NCI-H1436 treated with DMSO at 0.1 percent for 48 hours (cell line): ENCODE measurements at regions not wholly inside any gene's neighbourhood (a gene's known extent, or its start where the extent isn't known, plus 50 kb on each side); places are given as distances from the start of the nearest gene placed in this dataset.

Experiments
- DNase-seq: peaks from one replicate; lab custom pipeline; 2025; lab: John Stamatoyannopoulos, UW

DNA sequence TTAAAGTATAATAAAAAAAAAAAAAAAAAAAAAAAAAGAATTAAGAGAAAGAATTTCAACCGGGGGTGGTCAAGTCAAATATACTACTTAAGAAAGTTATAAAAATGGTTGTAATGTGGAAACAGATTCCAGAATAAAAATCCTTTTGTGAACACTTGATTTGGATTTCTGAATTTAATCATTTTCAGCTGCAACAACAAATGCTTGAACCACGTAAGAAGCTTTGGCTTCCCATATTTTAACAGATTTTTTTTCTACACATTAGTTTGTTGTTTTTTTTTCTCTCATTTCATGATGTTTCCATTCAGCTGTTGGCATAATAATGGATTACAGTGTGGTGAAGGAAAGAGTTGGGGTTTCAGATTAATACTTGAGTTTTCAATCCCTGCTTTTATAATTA lies 137.3 kb upstream of the AGR3 start:
- DNase-seq: no peak

DNA sequence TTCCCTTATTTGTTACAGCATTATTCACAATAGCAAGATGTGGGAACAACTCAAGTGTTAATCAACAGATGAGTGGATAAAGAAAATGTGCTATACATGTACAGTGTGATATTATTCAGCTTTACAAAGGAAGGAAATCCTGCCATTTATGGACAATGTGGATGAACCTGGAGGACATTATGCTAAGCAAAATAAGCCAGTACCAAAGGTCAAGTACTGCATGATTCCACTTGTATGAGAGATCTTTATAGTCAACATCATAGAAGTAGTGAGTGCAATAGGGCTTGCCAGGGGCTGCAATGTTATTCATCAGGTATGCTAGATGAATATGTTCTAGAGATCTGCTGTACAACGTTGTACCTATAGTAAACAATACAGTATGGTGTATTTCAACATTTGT lies 138.5 kb upstream of the AGR3 start:
- DNase-seq: no peak

DNA sequence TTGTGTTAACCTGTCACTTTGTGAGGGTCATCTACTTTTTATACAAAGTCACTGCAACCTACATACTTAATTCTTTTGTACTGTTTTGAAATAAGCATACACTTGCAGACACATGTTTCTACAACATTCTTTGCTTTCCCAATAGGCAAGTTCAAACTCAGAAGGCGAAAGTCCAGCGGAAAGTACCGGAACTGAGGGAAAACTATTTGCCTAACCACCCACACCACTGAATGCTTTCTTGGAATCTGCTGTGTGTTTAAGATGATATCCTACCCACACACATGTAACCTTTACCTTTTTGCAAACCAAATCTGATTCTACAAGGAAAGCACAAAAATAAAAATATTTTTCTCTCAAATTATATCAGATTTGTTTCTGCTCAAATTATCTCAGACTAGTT lies 139.4 kb upstream of the AGR3 start:
- no peak for DNase-seq

GRCh38 chr7:17022920-17023319 lies 141.1 kb upstream of the AGR3 start:
- no peak for DNase-seq

DNA sequence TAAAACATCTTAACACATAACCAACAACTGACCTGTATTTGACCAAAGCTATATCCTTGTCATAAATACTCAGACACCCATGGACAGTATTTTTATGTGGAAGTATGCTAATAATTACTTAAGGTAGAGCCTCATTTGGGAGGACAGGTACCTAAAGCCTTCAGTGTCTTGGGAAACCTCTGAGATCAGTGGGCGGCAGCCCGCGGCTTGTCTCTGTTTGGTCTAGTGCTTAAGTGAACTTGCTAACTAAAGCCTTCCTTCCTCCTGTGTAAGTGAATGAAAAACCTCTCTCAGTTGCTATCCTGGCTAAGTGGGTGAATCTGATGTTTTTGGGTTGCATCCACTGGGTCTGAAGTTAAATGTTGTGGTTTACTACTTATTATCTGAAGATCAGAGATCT lies 144.5 kb upstream of the AGR3 start:
- DNase-seq: no peak

DNA sequence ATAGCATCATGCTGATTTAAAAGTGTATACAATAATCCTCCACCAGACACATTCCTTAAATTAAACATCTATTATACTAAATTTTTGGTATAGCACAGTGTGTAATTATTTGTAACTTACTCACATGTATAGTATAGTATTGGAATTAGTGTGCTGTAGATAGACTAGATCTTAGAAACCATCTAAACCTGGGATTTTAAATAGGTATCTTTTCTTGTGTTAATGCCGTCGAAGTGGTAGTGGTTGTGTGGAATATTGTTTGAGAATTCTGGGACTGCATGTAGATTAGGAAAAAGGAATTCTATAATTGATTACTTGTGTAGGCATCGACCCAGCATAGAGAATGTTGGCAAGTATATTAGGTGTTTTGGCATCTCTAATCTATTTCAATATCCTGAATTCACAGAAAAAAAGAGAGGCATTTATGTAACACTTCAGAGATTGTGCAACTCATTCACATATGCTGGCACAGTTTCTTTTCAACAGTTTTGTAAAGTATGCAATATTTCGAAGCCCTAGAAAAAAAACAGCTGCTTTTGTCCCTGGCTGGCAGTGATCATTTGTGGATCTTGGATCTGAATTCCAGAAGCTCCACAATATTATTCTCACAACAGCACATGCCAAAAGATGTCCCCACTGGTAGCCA lies 145.5 kb upstream of the AGR3 start:
- no peak for DNase-seq

- DNase-seq: no peak
Measured at GRCh38 chr7:17027789-17028152, 146.0 kb upstream of the AGR3 start.

DNA sequence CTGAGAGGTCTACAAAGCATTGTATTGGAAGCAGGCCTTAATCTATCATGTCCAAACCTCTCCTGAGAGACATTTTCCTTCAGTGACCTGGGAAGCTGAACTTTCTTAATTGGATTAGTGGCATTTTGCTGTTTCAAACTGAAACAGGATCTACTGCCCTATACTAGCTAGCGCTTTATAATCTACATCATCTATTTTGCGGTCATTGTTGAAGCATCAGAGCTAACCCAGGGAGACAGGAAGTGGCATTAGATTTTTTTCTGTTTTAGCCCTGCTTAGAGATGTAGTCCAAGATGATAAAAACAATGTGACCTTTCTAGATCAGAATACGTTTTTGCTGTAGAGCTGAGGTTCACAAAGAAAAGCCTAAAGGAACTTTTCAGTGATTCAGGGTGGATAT lies 147.4 kb upstream of the AGR3 start:
- no peak for DNase-seq

DNA sequence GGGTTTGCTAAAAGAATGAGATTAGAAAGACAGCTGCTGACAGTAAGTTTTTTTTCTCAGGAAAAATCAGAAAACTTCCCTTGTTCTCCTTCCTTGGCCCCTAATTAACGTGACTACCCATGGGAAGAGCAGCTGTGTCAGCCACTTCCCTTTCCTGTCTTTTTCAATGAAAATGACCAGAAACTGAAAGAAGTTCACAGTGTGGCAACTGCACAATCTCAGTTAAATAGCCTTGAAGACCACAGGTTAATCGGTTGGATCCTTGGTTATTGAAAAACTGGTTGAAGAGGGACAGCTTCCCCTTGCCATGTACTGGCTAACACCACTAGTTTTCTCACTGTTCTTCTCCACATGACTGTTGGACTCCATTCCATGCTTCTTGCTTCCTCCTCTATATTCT lies 148.8 kb upstream of the AGR3 start:
- DNase-seq: no peak

- DNase-seq: no peak
Measured at GRCh38 chr7:17031906-17032551, 150.2 kb upstream of the AGR3 start.

DNA sequence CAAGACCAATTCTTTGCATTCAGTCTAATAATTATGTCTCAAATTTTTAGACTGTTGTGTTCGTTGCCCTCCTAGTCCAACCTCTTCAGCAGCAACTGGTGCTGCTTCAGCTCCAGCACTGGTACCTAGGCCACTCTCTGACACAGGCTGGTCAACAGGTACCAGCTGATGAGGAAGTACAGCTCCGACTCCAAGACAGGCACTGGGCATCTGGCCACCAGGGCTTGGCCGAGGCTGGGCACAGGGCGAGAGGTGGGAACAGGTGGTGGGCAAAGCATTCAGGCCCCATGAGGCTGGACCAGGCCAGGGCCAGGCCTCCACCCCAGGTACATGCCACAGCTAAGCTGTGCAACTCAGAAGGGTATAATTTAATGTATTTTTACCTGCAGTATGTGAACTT lies 151.5 kb upstream of the AGR3 start:
- no peak for DNase-seq

GRCh38 chr7:17036584-17036983 lies 154.8 kb upstream of the AGR3 start:
- DNase-seq: no peak

- no peak for DNase-seq
Measured at GRCh38 chr7:17037356-17037755, 155.6 kb upstream of the AGR3 start.

DNA sequence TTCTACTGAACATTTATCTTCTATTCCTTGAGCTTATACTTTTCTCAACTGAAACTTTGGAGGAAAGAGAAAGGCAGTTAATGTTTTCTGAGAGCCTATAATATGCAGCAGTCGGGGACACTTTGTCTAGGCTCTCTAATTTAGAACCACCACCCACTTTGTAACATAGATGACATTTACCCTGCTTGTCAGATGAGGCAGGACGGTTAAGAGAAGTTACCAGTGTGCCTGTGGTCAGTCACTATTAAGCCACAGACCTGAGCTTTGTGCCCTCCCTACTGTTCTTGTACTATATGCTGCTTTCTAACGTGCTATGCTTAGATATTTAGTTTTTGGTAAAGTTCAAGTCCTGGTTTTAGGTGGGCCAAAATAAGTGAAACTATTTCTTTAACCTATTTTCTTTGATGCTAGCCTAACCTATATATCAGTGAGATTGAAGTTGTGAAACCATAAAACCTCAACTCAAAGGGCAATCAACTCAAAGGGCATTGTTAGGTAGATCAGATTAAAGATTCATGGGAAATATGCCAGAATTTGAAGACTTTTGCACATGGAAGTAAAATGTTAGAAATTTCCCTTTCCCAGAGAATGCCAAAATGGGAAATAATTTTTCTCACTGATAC lies 156.5 kb upstream of the AGR3 start:
- no peak for DNase-seq

DNA sequence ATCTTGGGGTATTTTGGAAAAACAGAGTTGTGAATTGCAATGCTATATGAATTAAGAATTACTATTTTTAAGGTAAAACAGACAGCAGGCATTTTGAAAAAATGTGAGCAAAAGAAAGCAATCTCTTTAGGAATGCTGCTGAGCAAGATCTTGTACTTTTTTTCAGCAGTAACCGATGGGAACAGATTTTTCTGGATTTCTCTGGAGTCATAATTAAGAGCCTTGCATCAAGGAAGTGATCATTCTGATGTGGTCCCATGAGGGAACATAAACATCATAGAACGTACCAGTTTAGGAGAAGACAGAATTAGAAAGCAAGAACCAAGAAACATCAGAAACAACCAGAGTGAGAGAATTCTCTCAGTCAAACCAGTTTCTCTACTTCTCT lies 157.0 kb upstream of the AGR3 start:
- no peak for DNase-seq

- no peak for DNase-seq
Measured at GRCh38 chr7:17039372-17039771, 157.6 kb upstream of the AGR3 start.

- DNase-seq: no peak
Measured at GRCh38 chr7:17040716-17041115, 158.9 kb upstream of the AGR3 start.

- peak; percentile 48 for DNase-seq
Measured at GRCh38 chr7:17041324-17041723, 159.5 kb upstream of the AGR3 start.

- DNase-seq: no peak
Measured at GRCh38 chr7:17042211-17042610, 160.4 kb upstream of the AGR3 start.

DNA sequence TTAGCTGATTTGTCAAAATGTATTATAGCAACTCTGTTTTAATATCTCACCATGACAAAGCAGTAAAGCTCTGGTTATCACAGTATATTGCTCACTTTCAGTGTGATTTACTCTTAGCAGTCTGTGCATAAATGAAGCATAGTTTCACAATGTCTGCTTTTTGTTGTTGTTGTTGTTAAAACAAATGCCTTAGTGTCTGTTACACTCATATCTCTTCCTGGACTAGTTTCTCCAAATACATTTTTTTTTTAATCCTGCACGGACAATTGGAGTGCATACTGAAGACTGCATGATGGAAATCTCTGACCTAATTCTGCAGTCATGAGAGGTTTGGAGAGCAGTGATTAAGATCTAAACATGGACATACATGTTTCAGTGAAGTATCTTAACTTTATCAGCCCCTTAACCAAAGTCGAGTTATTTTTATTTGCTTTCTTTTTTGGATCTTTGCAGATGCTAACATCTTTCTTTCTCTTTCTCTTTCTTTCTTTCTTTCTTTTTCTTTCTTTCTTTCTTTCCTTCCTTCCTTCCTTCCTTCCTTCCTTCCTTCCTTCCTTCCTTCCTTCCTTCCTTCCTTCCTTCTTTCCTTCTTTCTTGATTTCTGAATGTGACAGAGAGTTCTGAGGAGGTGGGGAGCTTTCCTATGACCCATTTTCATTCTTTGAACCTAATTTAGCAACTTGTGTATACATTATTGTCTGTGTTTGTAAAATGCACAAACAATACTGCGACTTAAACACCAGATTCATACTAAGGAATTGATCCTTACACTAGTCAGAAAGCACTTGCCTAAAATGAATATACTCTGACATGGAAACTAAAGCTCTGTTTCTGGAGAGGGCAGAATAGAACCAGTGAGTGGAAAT lies 161.5 kb upstream of the AGR3 start:
- DNase-seq: no peak

DNA sequence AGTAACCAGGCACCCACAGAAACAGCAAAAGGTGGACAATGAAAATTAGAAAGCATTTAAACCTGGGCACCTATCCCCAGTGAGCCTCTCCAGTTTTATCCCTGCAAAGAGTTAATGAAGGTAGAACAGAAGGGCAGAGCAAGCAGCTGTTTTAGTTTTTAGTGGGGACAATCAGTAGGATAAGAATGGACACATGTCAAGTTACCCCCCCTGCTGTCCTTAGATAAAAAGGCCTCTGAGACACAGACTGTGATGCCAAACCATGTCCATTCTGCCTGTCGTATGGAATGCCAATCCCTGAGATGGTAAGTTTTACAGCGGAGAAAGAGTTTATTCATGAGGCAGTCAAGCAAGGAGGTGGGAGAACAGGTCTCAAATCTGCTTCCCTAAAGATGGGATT lies 162.6 kb upstream of the AGR3 start:
- no peak for DNase-seq

DNA sequence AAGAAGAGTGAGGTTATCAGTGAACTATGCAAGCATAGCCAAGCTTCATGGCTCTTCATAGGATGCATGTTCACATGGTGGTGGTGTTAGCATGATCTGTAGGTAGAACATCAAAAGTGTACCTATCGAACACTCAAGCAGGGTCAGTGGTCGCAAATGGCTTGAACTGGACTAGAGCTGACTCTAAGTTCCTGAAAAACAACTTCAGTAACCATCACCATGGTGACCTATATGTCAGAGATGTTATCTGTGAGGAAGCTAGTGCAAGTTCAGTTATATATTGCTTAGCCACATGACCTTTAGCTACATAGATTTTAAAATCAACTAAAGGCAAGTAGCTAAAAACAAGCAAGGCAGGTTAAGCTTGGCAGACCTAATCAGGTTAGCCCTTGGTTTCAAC lies 163.1 kb upstream of the AGR3 start:
- DNase-seq: no peak

- no peak for DNase-seq
Measured at GRCh38 chr7:17046259-17046658, 164.5 kb upstream of the AGR3 start.
